ENCODE measurements at regions not wholly inside any gene's neighbourhood (a gene's known extent, or its start where the extent isn't known, plus 50 kb on each side); places are given as distances from the start of the nearest gene placed in this dataset.

GRCh38 chr16:81185416-81185815 is 53.1 kb upstream of the BCO1 start:
- peaks cover 17% of the 10 kb centered on the region for H3K4me1 Mint-ChIP-seq (ENCODE audit: low read depth)
- no peaks in the 10 kb centered on the region for H3K36me3 Mint-ChIP-seq (ENCODE audit: low read depth)
- no peaks in the 10 kb centered on the region for H3K9me3 Mint-ChIP-seq (ENCODE audit: low read depth)
- no peak overlapping the region for H3K27ac Mint-ChIP-seq (ENCODE audit: unreplicated experiment)
- TF ChIP-seq CTCF (IDR thresholded peaks at IDR 0.05), result no peak
- H3K27me3 Mint-ChIP-seq (ENCODE audit: low read depth), result no peaks in the 10 kb centered on the region
- no peak overlapping the region for H3K4me3 Mint-ChIP-seq (ENCODE audit: unreplicated experiment)
- DNase-seq (ENCODE audit: low spot score), result no peak

DNA sequence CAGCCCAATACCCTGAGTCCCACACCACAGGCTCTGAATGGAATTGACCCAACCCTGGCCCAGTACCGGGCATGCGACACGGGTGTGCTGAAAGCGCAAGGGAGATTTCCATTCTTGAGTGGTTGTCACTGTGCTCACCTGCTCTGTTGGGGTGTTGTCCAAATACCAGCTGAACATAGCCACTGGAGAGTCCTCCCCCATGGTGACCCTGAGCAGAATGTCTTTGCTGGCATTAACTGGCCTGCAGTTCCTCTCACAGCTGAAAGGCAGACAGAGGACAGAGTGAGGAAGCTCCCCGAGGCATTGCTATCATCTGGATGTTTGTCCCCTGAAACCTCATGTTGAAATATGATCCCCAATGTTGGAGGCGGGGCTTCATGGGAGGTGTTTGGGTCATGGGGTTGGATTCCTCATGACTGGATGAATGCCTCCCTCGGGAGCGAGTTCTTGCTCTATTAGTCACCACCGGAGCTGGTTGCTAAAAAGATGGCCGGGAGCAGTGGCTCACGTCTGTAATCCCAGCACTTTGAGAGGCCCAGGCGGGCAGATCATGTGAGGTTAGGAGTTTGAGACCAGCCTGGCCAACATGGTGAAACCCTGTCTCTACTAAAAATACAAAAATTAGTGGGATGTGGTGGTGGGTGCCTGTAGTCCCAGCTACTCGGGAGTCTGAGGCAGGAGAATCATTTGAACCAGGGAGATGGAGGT is 57.3 kb upstream of the BCO1 start:
- no peak for TF ChIP-seq CTCF (IDR thresholded peaks at IDR 0.05)
- no peak for DNase-seq (ENCODE audit: low spot score)
- H3K4me1 Mint-ChIP-seq (ENCODE audit: low read depth), result peaks cover 15% of the 10 kb centered on the region
- H3K27ac Mint-ChIP-seq (ENCODE audit: unreplicated experiment), result peak overlapping the region; percentile 92
- H3K36me3 Mint-ChIP-seq (ENCODE audit: low read depth), result no peaks in the 10 kb centered on the region
- H3K27me3 Mint-ChIP-seq (ENCODE audit: low read depth), result no peaks in the 10 kb centered on the region
- peak overlapping the region; percentile 22 for H3K4me3 Mint-ChIP-seq (ENCODE audit: unreplicated experiment)
- no peaks in the 10 kb centered on the region for H3K9me3 Mint-ChIP-seq (ENCODE audit: low read depth)

DNA sequence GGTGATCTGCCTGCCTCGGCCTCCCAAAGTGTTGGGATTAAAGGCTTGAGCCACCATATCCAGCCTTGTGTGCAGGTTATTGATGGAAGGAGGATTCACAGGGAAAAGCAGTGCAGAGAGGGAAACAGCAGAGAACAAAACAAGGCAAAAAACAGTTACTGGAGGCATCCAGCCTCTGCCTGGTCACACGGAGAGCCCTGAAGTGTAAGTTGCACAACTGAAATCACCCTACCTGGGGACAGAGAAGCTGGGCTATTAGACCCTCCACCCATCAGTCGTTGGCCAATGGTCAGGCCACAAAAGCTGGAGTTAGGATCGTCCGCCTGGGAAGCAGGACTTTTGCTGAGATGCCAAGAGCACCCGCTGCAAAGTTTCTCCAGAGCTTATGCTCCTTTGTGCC is 57.9 kb upstream of the BCO1 start:
- no peak for DNase-seq (ENCODE audit: low spot score)
- no peak overlapping the region for H3K4me3 Mint-ChIP-seq (ENCODE audit: unreplicated experiment)
- no peak for TF ChIP-seq CTCF (IDR thresholded peaks at IDR 0.05)
- no peaks in the 10 kb centered on the region for H3K36me3 Mint-ChIP-seq (ENCODE audit: low read depth)
- H3K27ac Mint-ChIP-seq (ENCODE audit: unreplicated experiment), result peak overlapping the region; percentile 92
- no peaks in the 10 kb centered on the region for H3K27me3 Mint-ChIP-seq (ENCODE audit: low read depth)
- H3K4me1 Mint-ChIP-seq (ENCODE audit: low read depth), result peaks cover 15% of the 10 kb centered on the region
- H3K9me3 Mint-ChIP-seq (ENCODE audit: low read depth), result no peaks in the 10 kb centered on the region

DNA sequence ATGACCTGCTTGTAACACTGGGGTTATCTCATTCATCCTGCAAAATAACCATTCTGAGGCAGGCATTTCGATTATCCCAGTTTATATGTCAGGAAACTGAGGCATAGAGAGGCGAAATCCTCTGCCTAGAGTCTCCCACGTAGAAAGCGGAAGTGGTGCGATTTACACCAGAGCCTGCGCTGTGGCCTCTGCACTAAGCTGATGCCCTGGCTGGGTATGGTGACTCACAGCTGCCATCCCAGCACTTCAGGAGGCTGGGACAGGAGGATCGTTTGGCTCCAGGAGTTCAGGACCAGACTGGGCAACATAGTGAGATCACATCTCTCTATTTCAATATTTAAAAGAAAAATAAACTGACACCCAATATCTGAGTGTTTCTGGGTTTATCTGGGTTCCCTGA is 59.3 kb upstream of the BCO1 start:
- H3K36me3 Mint-ChIP-seq (ENCODE audit: low read depth), result no peaks in the 10 kb centered on the region
- H3K4me3 Mint-ChIP-seq (ENCODE audit: unreplicated experiment), result no peak overlapping the region
- DNase-seq (ENCODE audit: low spot score), result no peak
- no peaks in the 10 kb centered on the region for H3K9me3 Mint-ChIP-seq (ENCODE audit: low read depth)
- H3K4me1 Mint-ChIP-seq (ENCODE audit: low read depth), result peaks cover 19% of the 10 kb centered on the region
- no peaks in the 10 kb centered on the region for H3K27me3 Mint-ChIP-seq (ENCODE audit: low read depth)
- no peak for TF ChIP-seq CTCF (IDR thresholded peaks at IDR 0.05)
- H3K27ac Mint-ChIP-seq (ENCODE audit: unreplicated experiment), result no peak overlapping the region

- Mint-ChIP-seq H3K4me1 (ENCODE audit: low read depth) (peaks cover 5% of the 10 kb centered on the region), H3K27me3 (ENCODE audit: low read depth) (peaks cover 5% of the 10 kb centered on the region), H3K27ac (ENCODE audit: unreplicated experiment) (no peak overlapping the region), H3K36me3 (ENCODE audit: low read depth) (no peaks in the 10 kb centered on the region), H3K4me3 (ENCODE audit: unreplicated experiment) (no peak overlapping the region), H3K9me3 (ENCODE audit: low read depth) (no peaks in the 10 kb centered on the region)
- no peak for DNase-seq (ENCODE audit: low spot score)
- TF ChIP-seq CTCF (IDR thresholded peaks at IDR 0.05), result no peak
These were observed 63.1 kb upstream of the BCO1 start for GRCh38 chr16:81175325-81175891.

Data from chondrocyte (in vitro differentiated cells).